GM19238 (cell line): ENCODE measurements at regions not wholly inside any gene's neighbourhood (a gene's known extent, or its start where the extent isn't known, plus 50 kb on each side); places are given as distances from the start of the nearest gene placed in this dataset.

Experiments used
- DNase-seq: peaks from one replicate; pipeline ENCODE4 v3.0.0; 2011; ENCODE audit warnings: low spot score; ENCODE audit not compliant: insufficient read length

- no peak for DNase-seq
Measured at GRCh38 chr2:43088143-43089073, 138.0 kb downstream of the ZFP36L2 start.

GRCh38 chr2:43087413-43087812 lies 139.0 kb downstream of the ZFP36L2 start:
- DNase-seq, result no peak

- DNase-seq, result no peak
Measured at GRCh38 chr2:43086451-43087221, 139.8 kb downstream of the ZFP36L2 start.

- no peak for DNase-seq
Measured at GRCh38 chr2:43085929-43086328, 140.5 kb downstream of the ZFP36L2 start.

- DNase-seq, result no peak
Measured at GRCh38 chr2:43085505-43085904, 140.9 kb downstream of the ZFP36L2 start.

- no peak for DNase-seq
Measured at GRCh38 chr2:43084699-43085091, 141.7 kb downstream of the ZFP36L2 start.

- DNase-seq, result no peak
Measured at GRCh38 chr2:43083710-43084698, 142.4 kb downstream of the ZFP36L2 start.

GRCh38 chr2:43082903-43083677 lies 143.3 kb downstream of the ZFP36L2 start:
- no peak for DNase-seq

- DNase-seq, result no peak
Measured at GRCh38 chr2:43082111-43082894, 144.1 kb downstream of the ZFP36L2 start.

GRCh38 chr2:43081131-43081765 lies 145.2 kb downstream of the ZFP36L2 start:
- DNase-seq, result no peak

GRCh38 chr2:43080571-43081021 lies 145.8 kb downstream of the ZFP36L2 start:
- DNase-seq, result no peak

- no peak for DNase-seq
Measured at GRCh38 chr2:43078781-43079755, 147.3 kb downstream of the ZFP36L2 start.

- DNase-seq, result no peak
Measured at GRCh38 chr2:43078301-43078700, 148.1 kb downstream of the ZFP36L2 start.

GRCh38 chr2:43077876-43078275 lies 148.5 kb downstream of the ZFP36L2 start:
- no peak for DNase-seq

- no peak for DNase-seq
Measured at GRCh38 chr2:43076676-43077075, 149.7 kb downstream of the ZFP36L2 start.

- DNase-seq, result no peak
Measured at GRCh38 chr2:43075811-43076585, 150.4 kb downstream of the ZFP36L2 start.

- no peak for DNase-seq
Measured at GRCh38 chr2:43075054-43075593, 151.3 kb downstream of the ZFP36L2 start.
